Right lobe of liver (tissue), 6 donors: ENCODE measurements at regions not wholly inside any gene's neighbourhood (a gene's known extent, or its start where the extent isn't known, plus 50 kb on each side); places are given as distances from the start of the nearest gene placed in this dataset.
A peak's percentile ranks its signal among the peaks of the same experiment; 100 is the strongest.

Experiments
- ATAC-seq, 4 donors: fragments of 200-7000 bp; cut with Tn5 transposase; one replicate each; pipeline ENCODE4 v1.9.1; 2020; ENCODE audit warnings: mild to moderate bottlenecking in 4 of 4, moderate library complexity in 4 of 4
- DNase-seq, 3 donors: peaks; one replicate each; pipeline ENCODE4 v3.0.0-alpha.2; 2020
- H3K27ac ChIP-seq, 3 donors: fragments of 200-600 bp; one replicate each; pipeline ENCODE4 v1.8.0; 2022
- H3K27me3 ChIP-seq, 2 donors: fragments of 200-600 bp; one replicate each; pipeline ENCODE4 v1.8.0; 2022
- H3K36me3 ChIP-seq, 4 donors: fragments of 200-600 bp; sonication (generic) in 1 of 4; one replicate each; pipeline versions ENCODE4 v1.5.1 to v1.8.0; 2017 to 2022; ENCODE audit warnings: control low read depth in 1 of 4
- H3K4me1 ChIP-seq, 4 donors: fragments of 200-600 bp; sonication (generic) in 1 of 4; one replicate each; pipeline versions ENCODE4 v1.5.1 to v1.8.0; 2017 to 2022; ENCODE audit warnings: control low read depth in 1 of 4
- H3K4me3 ChIP-seq, 3 donors: fragments of 200-600 bp; one replicate each; pipeline ENCODE4 v1.8.0; 2022
- H3K9me3 ChIP-seq, 4 donors: fragments of 200-600 bp; sonication (generic) in 1 of 4; one replicate each; pipeline versions ENCODE4 v1.5.1 to v1.8.0; 2017 to 2022; ENCODE audit warnings: control low read depth in 1 of 4
- POLR2A ChIP-seq: fragments of 450-650 bp; IDR thresholded peaks from one replicate; pipeline ENCODE4 v1.6.1; 2017; ENCODE audit warnings: antibody characterized with exemption, mild to moderate bottlenecking
- WGBS: methylation state at CpG from one replicate; pipeline ENCODE4 v1.1.6; 2018; ENCODE audit warnings: low coverage, low lambda C conversion rate; ENCODE audit not compliant: insufficient coverage; ENCODE audit errors: missing lambda C conversion rate; 5-methylcytosine and 5-hydroxymethylcytosine counted together
- intact Hi-C, 2 donors: fragments of 100-400 bp; cut with DNase I; formaldehyde crosslinking; loops; one replicate each; pipeline versions ENCODE4 v1.11.2 to v1.14.1; 2022
- TF ChIP-seq, protein P1 (sequence below), 4 donors: fragments of 200-600 bp in 3 of 4; fragments of 450-650 bp in 1 of 4; IDR thresholded peaks; one replicate each; pipeline versions ENCODE4 v1.5.1 to v1.8.0; 2016 to 2022; ENCODE audit warnings: antibody characterized with exemption in 4 of 4, mild to moderate bottlenecking in 2 of 4
- donor health status: DM: no; HTN: yes; CAD: no.
- donor health status: DM: no; HTN: no; CAD: no.
- donor health status: DM: no; HTN: no; CAD: no.
- donor health status: DM: no; HTN: yes; CAD: no.
- donor health status: DM: no; HTN: yes; CAD: no.

DNA sequence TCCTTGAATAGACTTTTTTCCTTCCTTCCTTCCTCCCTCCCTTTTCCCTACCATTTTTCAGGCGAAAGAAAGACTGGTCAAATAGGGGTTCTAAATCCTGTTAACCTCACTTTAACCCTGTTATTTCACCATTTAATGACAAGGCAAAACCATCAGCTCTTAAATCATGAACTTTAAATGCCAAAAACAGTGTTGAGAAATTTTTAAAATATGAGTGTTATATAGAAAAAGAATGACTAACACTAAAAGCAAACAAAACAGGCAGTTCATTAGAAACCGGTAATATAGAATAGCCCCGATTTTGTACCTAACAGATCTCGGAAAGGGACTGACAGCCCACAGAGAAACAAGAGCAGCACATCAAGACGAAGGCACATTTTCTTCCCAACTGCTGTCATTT lies 57.4 kb upstream of the CEP85L start:
- no peaks in the 10 kb centered on the region for H3K9me3 ChIP-seq
- no peaks in the 10 kb centered on the region for H3K27me3 ChIP-seq
- TF ChIP-seq, protein P1, sequence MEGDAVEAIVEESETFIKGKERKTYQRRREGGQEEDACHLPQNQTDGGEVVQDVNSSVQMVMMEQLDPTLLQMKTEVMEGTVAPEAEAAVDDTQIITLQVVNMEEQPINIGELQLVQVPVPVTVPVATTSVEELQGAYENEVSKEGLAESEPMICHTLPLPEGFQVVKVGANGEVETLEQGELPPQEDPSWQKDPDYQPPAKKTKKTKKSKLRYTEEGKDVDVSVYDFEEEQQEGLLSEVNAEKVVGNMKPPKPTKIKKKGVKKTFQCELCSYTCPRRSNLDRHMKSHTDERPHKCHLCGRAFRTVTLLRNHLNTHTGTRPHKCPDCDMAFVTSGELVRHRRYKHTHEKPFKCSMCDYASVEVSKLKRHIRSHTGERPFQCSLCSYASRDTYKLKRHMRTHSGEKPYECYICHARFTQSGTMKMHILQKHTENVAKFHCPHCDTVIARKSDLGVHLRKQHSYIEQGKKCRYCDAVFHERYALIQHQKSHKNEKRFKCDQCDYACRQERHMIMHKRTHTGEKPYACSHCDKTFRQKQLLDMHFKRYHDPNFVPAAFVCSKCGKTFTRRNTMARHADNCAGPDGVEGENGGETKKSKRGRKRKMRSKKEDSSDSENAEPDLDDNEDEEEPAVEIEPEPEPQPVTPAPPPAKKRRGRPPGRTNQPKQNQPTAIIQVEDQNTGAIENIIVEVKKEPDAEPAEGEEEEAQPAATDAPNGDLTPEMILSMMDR (IDR thresholded peaks at IDR 0.05): no peak
- TF ChIP-seq POLR2A: no peak
- H3K27ac ChIP-seq: peak overlapping the region in 1 of 3 donors; percentile 22
- intact Hi-C loops: no loop called here
- H3K36me3 ChIP-seq: no peaks in the 10 kb centered on the region
- peak overlapping the region in 2 of 3 donors; percentile 16 to 40 for H3K4me3 ChIP-seq
- no peak for DNase-seq
- H3K4me1 ChIP-seq: peaks cover 0 to 4% (median 0%) of the 10 kb centered on the region in 4 donors
- WGBS: 23% methylated on average over 5 of the region's 5 CpGs
- no peak for ATAC-seq

DNA sequence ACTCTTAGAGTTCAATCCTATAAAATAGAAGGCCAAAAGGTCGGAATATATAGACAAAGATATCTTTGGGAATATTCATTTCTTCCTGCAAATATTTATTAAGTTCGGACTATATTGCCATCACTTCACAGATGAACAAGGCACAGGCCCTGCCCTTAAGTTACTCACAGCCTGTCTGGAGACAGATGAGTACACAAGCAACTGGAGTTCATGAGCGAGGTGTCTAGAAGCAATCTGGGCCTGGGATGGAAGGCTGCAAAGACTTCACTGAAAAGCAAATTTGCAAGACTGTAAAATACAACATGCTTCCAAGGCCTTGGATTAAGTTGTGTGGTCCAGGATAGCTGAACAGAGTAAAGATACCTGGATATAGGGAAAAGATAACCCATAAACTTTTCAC lies 56.7 kb upstream of the CEP85L start:
- no peak for ATAC-seq
- Histone ChIP-seq H3K9me3 (no peaks in the 10 kb centered on the region), H3K36me3 (no peaks in the 10 kb centered on the region), H3K27me3 (no peaks in the 10 kb centered on the region), H3K4me3 (no peak overlapping the region), H3K4me1 (peaks cover 0 to 4% (median 0%) of the 10 kb centered on the region in 4 donors), H3K27ac (no peak overlapping the region)
- TF ChIP-seq POLR2A: no peak
- TF ChIP-seq, protein P1 (IDR thresholded peaks at IDR 0.05): no peak
- WGBS: 91% methylated on average over 3 of the region's 3 CpGs
- intact Hi-C loops: no loop called here
- no peak for DNase-seq

DNA sequence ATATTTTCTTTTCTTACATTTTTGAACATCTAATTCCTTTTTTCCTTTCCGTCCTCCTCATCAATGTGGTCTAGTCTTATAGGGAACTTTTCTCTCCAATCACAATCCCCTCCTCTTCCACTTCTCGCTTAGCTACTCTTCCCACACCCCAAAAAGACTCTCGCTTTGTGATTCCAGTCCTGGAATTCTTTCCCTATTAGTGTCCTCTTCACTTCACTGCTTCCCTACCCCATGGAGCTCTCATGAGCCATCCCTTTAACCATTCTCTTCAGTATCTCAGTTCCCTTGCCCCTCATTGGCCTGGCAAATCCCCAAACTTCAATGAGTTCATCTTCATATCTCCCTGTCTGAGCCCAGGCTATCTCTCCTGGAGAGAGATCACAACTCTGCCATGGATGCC lies 55.3 kb upstream of the CEP85L start:
- Histone ChIP-seq H3K9me3 (no peaks in the 10 kb centered on the region), H3K4me3 (no peak overlapping the region), H3K27ac (no peak overlapping the region), H3K4me1 (peaks cover 0 to 4% (median 0%) of the 10 kb centered on the region in 4 donors), H3K27me3 (no peaks in the 10 kb centered on the region), H3K36me3 (no peaks in the 10 kb centered on the region)
- TF ChIP-seq POLR2A: no peak
- TF ChIP-seq, protein P1 (IDR thresholded peaks at IDR 0.05): no peak
- ATAC-seq: no peak
- intact Hi-C loops: no loop called here
- 87% methylated on average over 3 of the region's 3 CpGs for WGBS
- no peak for DNase-seq

DNA sequence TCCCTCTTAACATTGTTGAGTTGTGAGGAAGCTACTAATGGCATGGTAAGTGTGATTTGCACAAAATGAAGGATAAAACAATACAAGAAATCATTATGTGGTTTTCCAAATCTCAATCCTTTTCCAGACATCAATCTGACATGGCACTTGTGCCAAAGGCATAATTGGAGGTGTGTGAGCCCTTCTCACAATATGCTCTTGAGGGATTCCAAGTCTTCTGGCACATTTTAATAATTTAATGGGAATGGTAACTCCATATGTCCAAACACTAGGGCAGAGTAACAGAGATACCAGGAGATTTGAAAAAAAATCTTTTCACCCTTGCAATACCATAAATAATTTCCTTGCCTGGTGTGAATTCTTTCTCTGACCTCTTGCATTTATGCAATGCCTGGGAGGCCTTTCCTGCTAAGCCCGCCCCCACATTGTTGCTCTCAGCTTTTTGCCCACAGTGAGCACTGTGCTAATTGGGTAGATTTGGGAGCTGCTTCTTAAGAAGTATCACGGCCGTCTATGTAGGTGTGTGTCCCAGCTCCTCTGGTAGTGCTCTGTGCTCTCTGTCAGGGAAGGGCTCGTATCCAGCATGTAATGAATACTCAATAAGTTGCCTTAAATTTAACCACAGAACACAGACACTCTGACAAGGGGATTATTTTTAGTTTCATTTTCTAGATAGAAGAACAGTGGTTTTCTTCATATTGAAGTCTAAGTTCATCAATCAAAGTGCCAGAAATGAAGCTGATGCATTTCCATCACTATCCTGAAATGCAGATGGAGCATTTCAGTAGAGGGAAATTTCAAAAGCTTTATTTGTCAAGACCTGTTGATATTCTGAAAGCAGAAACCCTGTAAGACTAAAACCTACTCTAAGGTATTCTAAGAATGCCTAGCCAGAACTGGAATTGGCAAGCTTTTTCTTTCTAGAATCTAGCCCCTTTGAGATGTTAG lies 54.4 kb upstream of the CEP85L start:
- peaks cover 0 to 4% (median 0%) of the 10 kb centered on the region in 4 donors for H3K4me1 ChIP-seq
- H3K27ac ChIP-seq: no peak overlapping the region
- TF ChIP-seq, protein P1 (IDR thresholded peaks at IDR 0.05): no peak
- no peak for TF ChIP-seq POLR2A
- intact Hi-C loops: no loop called here
- ATAC-seq (no peak), DNase-seq (no peak)
- H3K27me3 ChIP-seq: no peaks in the 10 kb centered on the region
- no peaks in the 10 kb centered on the region for H3K9me3 ChIP-seq
- no peaks in the 10 kb centered on the region for H3K36me3 ChIP-seq
- H3K4me3 ChIP-seq: no peak overlapping the region
- WGBS: 39% methylated on average over 4 of the region's 4 CpGs
